AG09319 (cell line): ENCODE measurements at regions not wholly inside any gene's neighbourhood (a gene's known extent, or its start where the extent isn't known, plus 50 kb on each side); places are given as distances from the start of the nearest gene placed in this dataset.
"Not testable (repeated sequence)": the region's sequence is repeated elsewhere in the genome, so short reads cannot be mapped to it uniquely, and the experiment has no call there.

Source experiments
- DNase-seq: peaks from one replicate; pipeline ENCODE4 v3.0.0-alpha.2; 2010; ENCODE audit warnings: low read depth; ENCODE audit errors: extremely low read depth
- CTCF ChIP-seq: IDR thresholded peaks from 2 replicates; pipeline ENCODE4 v1.5.1; 2011; ENCODE audit warnings: low read depth, mild to moderate bottlenecking, inconsistent platforms, low read length, moderate library complexity

GRCh38 chr7:156504006-156504405 is 136.6 kb upstream of the RNF32 start:
- no peak for DNase-seq
- no peak for TF ChIP-seq CTCF

- no peak for TF ChIP-seq CTCF
- no peak for DNase-seq
These were observed 137.4 kb upstream of the RNF32 start for GRCh38 chr7:156503196-156503595.

GRCh38 chr7:156501815-156502214 is 138.8 kb upstream of the RNF32 start:
- not testable (repeated sequence) for DNase-seq

- no peak for DNase-seq
- TF ChIP-seq CTCF = no peak
These were observed 141.2 kb upstream of the RNF32 start for GRCh38 chr7:156499247-156499881.

- no peak for TF ChIP-seq CTCF
- no peak for DNase-seq
These were observed 142.6 kb upstream of the RNF32 start for GRCh38 chr7:156497776-156498509.

DNA sequence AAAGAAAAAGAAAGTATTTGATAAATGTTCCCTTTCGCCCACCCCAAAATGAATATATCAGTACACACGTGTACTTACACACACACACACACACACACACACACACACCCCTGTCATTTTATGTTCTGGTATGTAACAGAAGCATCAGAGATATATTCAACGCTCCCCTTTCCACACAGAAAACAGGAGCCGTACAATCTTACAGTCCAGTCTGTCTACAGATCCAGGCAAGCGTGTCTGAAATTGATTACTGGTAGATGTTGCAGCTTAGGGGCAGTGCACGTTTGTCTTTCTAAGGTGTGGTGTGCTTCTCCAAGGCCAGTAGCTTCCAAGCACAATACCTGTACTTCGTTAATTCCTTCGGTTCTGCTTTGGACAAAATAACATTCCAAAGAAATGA is 143.7 kb upstream of the RNF32 start:
- DNase-seq = no peak

DNA sequence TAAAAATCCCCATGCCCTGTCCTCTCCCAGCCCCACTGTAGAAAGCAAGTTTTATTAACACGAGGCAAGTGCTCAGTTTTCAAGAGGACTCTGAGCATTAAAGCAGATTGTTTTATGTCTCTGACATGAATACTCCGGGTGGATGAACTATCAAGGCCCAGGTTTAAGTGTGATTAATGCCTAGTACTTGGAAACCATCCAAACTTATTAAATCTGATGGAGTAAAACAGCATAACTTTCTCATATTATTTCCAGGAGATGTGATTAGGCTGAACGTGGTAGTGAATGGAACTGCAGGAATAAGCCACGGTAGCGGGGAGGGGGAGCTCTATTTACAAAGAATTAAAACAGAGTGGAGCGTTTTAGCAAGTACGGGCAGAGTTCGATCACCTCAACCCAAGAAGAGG is 144.2 kb upstream of the RNF32 start:
- no peak for DNase-seq
- TF ChIP-seq CTCF = no peak

More for the DNA sequence above, 143.7 kb upstream of the RNF32 start:
- TF ChIP-seq CTCF = no peak

DNA sequence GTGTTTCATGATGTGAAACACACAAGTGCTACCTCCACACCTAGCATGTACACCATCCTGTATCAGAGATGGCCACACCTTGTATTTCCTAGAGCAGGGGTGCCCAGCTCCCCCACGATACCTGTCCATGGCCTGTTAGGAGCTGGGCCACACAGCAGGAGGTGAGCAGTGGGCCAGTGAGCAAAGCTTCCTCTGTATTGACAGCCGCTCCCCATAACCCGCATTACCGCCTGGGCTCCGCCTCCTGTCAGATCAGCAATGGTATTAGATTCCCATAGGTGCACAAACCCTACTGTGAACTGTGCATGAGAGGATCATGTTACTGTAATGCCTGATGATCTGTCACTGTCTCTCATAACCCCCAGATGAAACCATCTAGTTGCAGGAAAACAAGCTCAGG is 145.6 kb upstream of the RNF32 start:
- no peak for DNase-seq
- TF ChIP-seq CTCF = no peak
